HCT116 (cell line): ENCODE measurements at regions not wholly inside any gene's neighbourhood (a gene's known extent, or its start where the extent isn't known, plus 50 kb on each side); places are given as distances from the start of the nearest gene placed in this dataset.

Source experiments
- ATAC-seq: fragments of 200-7000 bp; cut with Tn5 transposase; 2 replicates; pipeline ENCODE4 v1.9.1; 2020; ENCODE audit warnings: mild to moderate bottlenecking, moderate library complexity
- BruUV-seq: library from RNA; stranded (reverse); fragments of 400-500 nt; replicated peaks from 2 replicates; lab custom pipeline; 2021; lab: Mats Ljungman, UMichigan
- CTCF ChIA-PET: fragments of 300-600 bp; sonication (Branson Sonifier 250); formaldehyde crosslinking; loops from one replicate; lab custom pipeline; 2021; ENCODE audit warnings: antibody characterized with exemption; lab: Charles Lee
- POLR2A ChIA-PET: fragments of 300-600, 350-600 bp; sonication (Branson Sonifier 250); formaldehyde crosslinking; loops from one replicate; lab custom pipeline; 2021; ENCODE audit warnings: antibody characterized with exemption; lab: Charles Lee
- RAD21 ChIA-PET, 2 experiments: fragments of 300-600 bp; sonication (Branson Sonifier 250); formaldehyde crosslinking; loops; one replicate each; lab custom pipeline; 2023; ENCODE audit warnings: low total read pairs in 2 of 2; ENCODE audit not compliant: uncharacterized antibody in 2 of 2, unreplicated experiment in 2 of 2, low non-redundant PET in 1 of 2; lab: Charles Lee
- DNase-seq: peaks from one replicate; pipeline ENCODE4 v3.0.0-alpha.2; 2010; ENCODE audit warnings: low read depth, low spot score
- H2AFZ ChIP-seq: fragments of 200-600 bp; shearing (Covaris generic), sonication (generic); 2 replicates; pipeline ENCODE4 v1.6.1; 2017; ENCODE audit warnings: low read depth, mixed run types, mixed read lengths, antibody characterized with exemption, low read length; ENCODE audit not compliant: poor library complexity, severe bottlenecking
- H3K27ac ChIP-seq: 2 replicates; pipeline ENCODE4 v1.5.1; 2012; ENCODE audit warnings: low read depth, low read length
- H3K27me3 ChIP-seq: fragments of 200-600 bp; sonication (generic); 2 replicates; pipeline ENCODE4 v1.6.1; 2016; ENCODE audit warnings: mixed run types, low read length, mixed read lengths; ENCODE audit not compliant: insufficient read depth
- H3K36me3 ChIP-seq, 2 experiments: fragments of 200-500 bp in 1 of 2; fragments of 200-600 bp in 1 of 2; sonication (Bioruptor generic) in 1 of 2; sonication (generic) in 1 of 2; 2 replicates each; pipeline versions ENCODE4 v1.5.1 to v1.6.1; 2014 to 2016; ENCODE audit warnings: low read length in 2 of 2, inconsistent platforms in 1 of 2, mixed read lengths in 1 of 2, mixed run types in 1 of 2; ENCODE audit not compliant: insufficient read depth in 2 of 2, control insufficient read depth in 1 of 2
- H3K4me1 ChIP-seq, 2 experiments: fragments of 200-600 bp in 1 of 2; sonication (generic) in 1 of 2; 2 replicates each; pipeline versions ENCODE4 v1.5.1 to v1.6.1; 2012 to 2017; ENCODE audit warnings: low read length in 2 of 2, inconsistent platforms in 1 of 2, mild to moderate bottlenecking in 1 of 2, mixed read lengths in 1 of 2, mixed run types in 1 of 2, moderate library complexity in 1 of 2; ENCODE audit not compliant: insufficient read depth in 2 of 2, control insufficient read depth in 1 of 2
- H3K4me2 ChIP-seq: fragments of 200-600 bp; sonication (generic); 2 replicates; pipeline ENCODE4 v1.6.1; 2017; ENCODE audit warnings: mixed run types, low read length, mixed read lengths
- H3K4me3 ChIP-seq, 2 experiments: fragments of 200-600 bp in 1 of 2; sonication (generic) in 1 of 2; replicated peaks in 1 of 2; 2 replicates each; pipeline ENCODE4 v1.5.1; 2011 to 2016; ENCODE audit warnings: low read length in 2 of 2, control low read depth in 1 of 2, low read depth in 1 of 2, mild to moderate bottlenecking in 1 of 2, mixed read lengths in 1 of 2, mixed run types in 1 of 2
- H3K79me2 ChIP-seq: fragments of 200-600 bp; sonication (generic); 2 replicates; pipeline ENCODE4 v1.6.1; 2017; ENCODE audit warnings: mild to moderate bottlenecking, mixed run types, low read length, moderate library complexity, mixed read lengths; ENCODE audit not compliant: insufficient read depth
- H3K9ac ChIP-seq: fragments of 200-600 bp; sonication (generic); 2 replicates; pipeline ENCODE4 v1.6.1; 2016; ENCODE audit warnings: low read length, mixed read lengths
- H3K9me2 ChIP-seq: fragments of 200-600 bp; sonication (generic), shearing (Covaris generic); 2 replicates; pipeline ENCODE4 v1.6.1; 2017; ENCODE audit warnings: mixed run types, mild to moderate bottlenecking, moderate library complexity; ENCODE audit not compliant: insufficient read depth
- H3K9me3 ChIP-seq, 2 experiments: fragments of 200-500 bp in 1 of 2; fragments of 200-600 bp in 1 of 2; sonication (Bioruptor generic) in 1 of 2; sonication (generic) in 1 of 2; 2 replicates each; pipeline ENCODE4 v1.6.1; 2014 to 2017; ENCODE audit warnings: low read length in 2 of 2, mixed read lengths in 2 of 2, inconsistent platforms in 1 of 2, low read depth in 1 of 2, mild to moderate bottlenecking in 1 of 2, mixed run types in 1 of 2, moderate library complexity in 1 of 2; ENCODE audit not compliant: control insufficient read depth in 1 of 2, insufficient read depth in 1 of 2
- H4K20me1 ChIP-seq: fragments of 200-600 bp; sonication (generic), shearing (Covaris generic); 2 replicates; pipeline ENCODE4 v1.6.1; 2017; ENCODE audit warnings: mixed run types, mild to moderate bottlenecking, moderate library complexity; ENCODE audit not compliant: insufficient read depth
- ATF3 ChIP-seq: IDR thresholded peaks from 2 replicates; pipeline ENCODE4 v1.6.1; 2012
- CTCF ChIP-seq, 3 experiments: fragments of 200-600 bp in 1 of 3; sonication (generic) in 1 of 3; IDR thresholded peaks in 2 of 3; conservative IDR thresholded peaks in 1 of 3; 2 replicates each; pipeline ENCODE4 v1.5.1; 2012 to 2017; ENCODE audit warnings: low read depth in 2 of 3, low read length in 2 of 3, antibody characterized with exemption in 1 of 3, borderline replicate concordance in 1 of 3, control low read depth in 1 of 3, mild to moderate bottlenecking in 1 of 3, mixed read lengths in 1 of 3, mixed run types in 1 of 3, moderate library complexity in 1 of 3; ENCODE audit not compliant: insufficient read depth in 1 of 3
- EGR1 ChIP-seq: IDR thresholded peaks from 2 replicates; pipeline ENCODE4 v1.6.1; 2012; ENCODE audit warnings: low read depth
- EZH2phosphoT487 ChIP-seq: fragments of 200-600 bp; IDR thresholded peaks from 2 replicates; pipeline ENCODE4 v1.6.1; 2018; ENCODE audit warnings: antibody characterized with exemption, borderline replicate concordance
- FOSL1 ChIP-seq: IDR thresholded peaks from 2 replicates; pipeline ENCODE4 v1.6.1; 2012; ENCODE audit warnings: low read depth
- MAX ChIP-seq: IDR thresholded peaks from 2 replicates; pipeline ENCODE4 v1.6.1; 2012
- POLR2A ChIP-seq: IDR thresholded peaks from 2 replicates; pipeline ENCODE4 v1.7.0; 2011; ENCODE audit warnings: borderline replicate concordance; ENCODE audit not compliant: insufficient read depth, insufficient read length; ENCODE audit errors: extremely low read depth
- POLR2AphosphoS5 ChIP-seq: IDR thresholded peaks from 2 replicates; pipeline ENCODE4 v1.6.1; 2011; ENCODE audit warnings: mild to moderate bottlenecking, low read depth, low read length, moderate library complexity
- RAD21 ChIP-seq: IDR thresholded peaks from 2 replicates; pipeline ENCODE4 v1.6.1; 2012; ENCODE audit warnings: low read depth, mild to moderate bottlenecking
- REST ChIP-seq: IDR thresholded peaks from 2 replicates; pipeline ENCODE4 v1.6.1; 2012; ENCODE audit warnings: low read depth
- SIN3A ChIP-seq: IDR thresholded peaks from 2 replicates; pipeline ENCODE4 v1.6.1; 2012; ENCODE audit warnings: low read depth
- SRF ChIP-seq: IDR thresholded peaks from 2 replicates; pipeline ENCODE4 v1.6.1; 2012; ENCODE audit warnings: low read depth
- TCF7L2 ChIP-seq: IDR thresholded peaks from 2 replicates; pipeline ENCODE4 v1.7.0; 2011; ENCODE audit warnings: borderline replicate concordance, inconsistent platforms; ENCODE audit not compliant: insufficient read depth, insufficient read length; ENCODE audit errors: extremely low read depth
- ZFX ChIP-seq: fragments of 450-650 bp; IDR thresholded peaks from 2 replicates; pipeline ENCODE4 v1.6.1; 2017
- ZNF274 ChIP-seq: fragments of 200-500 bp; sonication (Bioruptor generic); IDR thresholded peaks from 2 replicates; pipeline ENCODE4 v1.6.1; 2014; ENCODE audit warnings: mild to moderate bottlenecking, low read depth, low read length, inconsistent platforms
- intact Hi-C: fragments of 100-400 bp; cut with micrococcal nuclease; formaldehyde crosslinking; loops from 2 replicates; pipeline ENCODE4 v1.10.0; 2022

GRCh38 chr4:66647476-66647875 is 897.8 kb downstream of the CENPC start:
- Histone ChIP-seq H3K9ac (no peak overlapping the region), H3K27me3 (no peaks in the 10 kb centered on the region), H3K36me3 (no peaks in the 10 kb centered on the region), H3K4me1 (no peaks in the 10 kb centered on the region), H3K27ac (no peak overlapping the region), H3K9me3 (peaks cover 6 to 10% of the 10 kb centered on the region in 2 experiments; a peak in 3 of 4 replicates), H3K9me2 (no peaks in the 10 kb centered on the region)
- RAD21 ChIA-PET = no interaction called here
- CTCF ChIA-PET = no interaction called here
- no TSS peak for BruUV-seq
- TF ChIP-seq ZFX = no peak
- TF ChIP-seq, all 23 proteins: peak for 0
- DNase-seq (no peak), ATAC-seq (no peak)
- no peak overlapping the region for H3K4me3 ChIP-seq
- H3K4me2 ChIP-seq = no peak overlapping the region
- intact Hi-C loops = no loop called here
- POLR2A ChIA-PET = no interaction called here
- no peaks in the 10 kb centered on the region for H4K20me1 ChIP-seq
- no peak overlapping the region for H2AFZ ChIP-seq
- H3K79me2 ChIP-seq = no peaks in the 10 kb centered on the region

- Histone ChIP-seq H3K9me3 (peaks cover 12 to 26% of the 10 kb centered on the region in 2 experiments; a peak in 2 of 4 replicates), H2AFZ (no peak overlapping the region), H3K4me2 (no peak overlapping the region), H4K20me1 (no peaks in the 10 kb centered on the region), H3K36me3 (no peaks in the 10 kb centered on the region), H3K27ac (no peak overlapping the region), H3K9ac (no peak overlapping the region), H3K4me1 (no peaks in the 10 kb centered on the region), H3K27me3 (no peaks in the 10 kb centered on the region), H3K9me2 (no peaks in the 10 kb centered on the region), H3K4me3 (no peak overlapping the region), H3K79me2 (no peaks in the 10 kb centered on the region)
- intact Hi-C loops = no loop called here
- BruUV-seq = no TSS peak
- POLR2A ChIA-PET = no interaction called here
- ATAC-seq (no peak), DNase-seq (no peak)
- RAD21 ChIA-PET = interaction anchor here in 1 of 2 experiments (0.6 kb wide), 1 partner anchor 30 kb away, joined by 4 read pairs; no protein-coding TSS in a partner anchor
- CTCF ChIA-PET = no interaction called here
- no peak for TF ChIP-seq MAX
- no peak for TF ChIP-seq SRF
- TF ChIP-seq REST = no peak
- no peak for TF ChIP-seq CTCF (IDR thresholded peaks at IDR 0.05 in 2 of 3, conservative IDR thresholded peaks at IDR 0.05 in 1 of 3; ENCODE audit: borderline replicate concordance in 1 of 3, insufficient read depth in 1 of 3, low read depth in 2 of 3, low read length in 2 of 3)
- no peak for TF ChIP-seq RAD21
- no peak for TF ChIP-seq FOSL1
- no peak for TF ChIP-seq POLR2A
- no peak for TF ChIP-seq SIN3A
- no peak for TF ChIP-seq EZH2phosphoT487
- no peak for TF ChIP-seq ZNF274
- no peak for TF ChIP-seq POLR2AphosphoS5
- no peak for TF ChIP-seq EGR1
- no peak for TF ChIP-seq ATF3
- TF ChIP-seq TCF7L2 = no peak
These were observed 904.9 kb downstream of the CENPC start for GRCh38 chr4:66640233-66640990.
